ENCODE measurements at regions not wholly inside any gene's neighbourhood (a gene's known extent, or its start where the extent isn't known, plus 50 kb on each side); places are given as distances from the start of the nearest gene placed in this dataset.

DNA sequence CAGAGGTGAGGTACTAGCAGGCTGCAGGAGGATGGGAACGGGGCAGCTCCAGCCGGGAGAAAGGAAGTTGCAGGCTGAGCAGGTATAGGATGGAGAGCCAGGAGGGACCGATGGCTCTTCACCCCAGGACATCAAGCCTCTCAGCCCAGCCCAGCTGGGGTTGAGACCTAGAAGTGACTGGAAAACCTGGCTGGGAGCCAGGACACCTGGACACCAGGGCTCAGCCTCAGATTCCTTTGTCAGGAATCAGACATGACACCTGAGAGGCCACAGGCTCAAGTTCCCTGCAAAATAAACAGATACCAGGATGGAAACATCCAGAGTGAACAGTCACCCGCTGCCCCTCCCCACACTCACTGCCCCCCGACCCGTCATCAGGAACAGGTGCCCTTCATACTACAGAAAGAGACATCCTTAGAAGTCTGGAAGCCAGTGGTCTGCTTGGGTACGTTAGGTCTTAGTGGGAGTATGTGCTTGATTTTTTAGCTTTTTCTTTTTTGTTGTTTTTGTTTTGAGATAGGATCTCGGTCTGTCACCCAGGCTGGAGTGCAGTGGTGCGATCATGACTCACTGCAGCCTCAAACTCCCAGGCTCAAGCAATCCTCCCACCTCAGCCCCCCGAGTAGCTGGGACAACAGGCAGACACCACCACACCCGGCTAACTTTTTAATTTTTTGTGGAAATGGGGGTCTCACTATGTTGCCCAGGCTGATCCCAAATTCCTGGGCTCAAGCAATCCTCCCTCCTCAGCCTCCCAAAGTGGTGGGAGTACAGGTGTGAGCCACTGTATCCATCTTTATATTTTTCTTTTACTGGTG is 74.5 kb upstream of the CALM2 start:
- H3K4me1 ChIP-seq (ENCODE audit: insufficient read depth, low read length, severe bottlenecking) = no peaks in the 10 kb centered on the region
- no peaks in the 10 kb centered on the region for H3K79me2 ChIP-seq (ENCODE audit: insufficient read depth, low read length)
- no peak overlapping the region for H2AFZ ChIP-seq (ENCODE audit: low read length)
- no peaks in the 10 kb centered on the region for H3K9me2 ChIP-seq (ENCODE audit: low read depth, low read length)
- H3K27me3 ChIP-seq (ENCODE audit: insufficient read depth, low read length) = no peaks in the 10 kb centered on the region; the same call in 1 of the 2 replicates
- no peak overlapping the region for H3K4me2 ChIP-seq (ENCODE audit: low read length)
- no peak for TF ChIP-seq EZH2 (IDR thresholded peaks at IDR 0.05; ENCODE audit: borderline replicate concordance, low read length)
- TF ChIP-seq, protein P1, sequence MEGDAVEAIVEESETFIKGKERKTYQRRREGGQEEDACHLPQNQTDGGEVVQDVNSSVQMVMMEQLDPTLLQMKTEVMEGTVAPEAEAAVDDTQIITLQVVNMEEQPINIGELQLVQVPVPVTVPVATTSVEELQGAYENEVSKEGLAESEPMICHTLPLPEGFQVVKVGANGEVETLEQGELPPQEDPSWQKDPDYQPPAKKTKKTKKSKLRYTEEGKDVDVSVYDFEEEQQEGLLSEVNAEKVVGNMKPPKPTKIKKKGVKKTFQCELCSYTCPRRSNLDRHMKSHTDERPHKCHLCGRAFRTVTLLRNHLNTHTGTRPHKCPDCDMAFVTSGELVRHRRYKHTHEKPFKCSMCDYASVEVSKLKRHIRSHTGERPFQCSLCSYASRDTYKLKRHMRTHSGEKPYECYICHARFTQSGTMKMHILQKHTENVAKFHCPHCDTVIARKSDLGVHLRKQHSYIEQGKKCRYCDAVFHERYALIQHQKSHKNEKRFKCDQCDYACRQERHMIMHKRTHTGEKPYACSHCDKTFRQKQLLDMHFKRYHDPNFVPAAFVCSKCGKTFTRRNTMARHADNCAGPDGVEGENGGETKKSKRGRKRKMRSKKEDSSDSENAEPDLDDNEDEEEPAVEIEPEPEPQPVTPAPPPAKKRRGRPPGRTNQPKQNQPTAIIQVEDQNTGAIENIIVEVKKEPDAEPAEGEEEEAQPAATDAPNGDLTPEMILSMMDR (IDR thresholded peaks at IDR 0.05; ENCODE audit: low read length) = no peak
- H3K9ac ChIP-seq (ENCODE audit: low read length) = no peak overlapping the region
- H4K20me1 ChIP-seq (ENCODE audit: insufficient read depth, low read length) = no peaks in the 10 kb centered on the region
- H3F3A ChIP-seq (ENCODE audit: insufficient read depth, low read length) = no peaks in the 10 kb centered on the region
- no peak overlapping the region for H3K27ac ChIP-seq (ENCODE audit: low read depth, low read length, poor library complexity, severe bottlenecking)
- H3K36me3 ChIP-seq (ENCODE audit: insufficient read depth, low read length) = no peaks in the 10 kb centered on the region
- H3K9me3 ChIP-seq (ENCODE audit: low read length) = no peaks in the 10 kb centered on the region
- no peak overlapping the region for H3K4me3 ChIP-seq (ENCODE audit: low read depth, low read length, poor library complexity, severe bottlenecking)

DNA sequence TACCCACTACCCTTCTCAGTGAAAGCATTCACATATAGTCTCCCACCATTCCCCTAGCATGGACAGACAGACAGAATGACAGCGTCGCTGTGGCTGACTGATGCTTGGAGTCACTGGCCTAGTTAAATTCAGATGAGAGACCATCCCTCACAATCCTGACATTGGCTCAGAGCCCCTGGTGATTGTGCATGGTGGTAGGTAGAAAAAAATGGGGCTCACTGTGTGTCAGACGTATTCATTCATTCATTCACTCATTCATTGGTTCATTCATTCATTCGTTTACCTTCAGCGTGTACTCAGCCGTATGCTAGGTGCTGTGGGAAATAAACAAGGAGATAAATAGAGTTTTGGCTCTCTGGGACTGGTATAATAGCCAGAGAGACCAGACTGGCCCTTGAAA is 73.6 kb upstream of the CALM2 start:
- no peak for TF ChIP-seq EZH2 (IDR thresholded peaks at IDR 0.05; ENCODE audit: borderline replicate concordance, low read length)
- TF ChIP-seq, protein P1 (IDR thresholded peaks at IDR 0.05; ENCODE audit: low read length) = no peak
- no peaks in the 10 kb centered on the region for H3K4me1 ChIP-seq (ENCODE audit: insufficient read depth, low read length, severe bottlenecking)
- H3K79me2 ChIP-seq (ENCODE audit: insufficient read depth, low read length) = no peaks in the 10 kb centered on the region
- no peaks in the 10 kb centered on the region for H3F3A ChIP-seq (ENCODE audit: insufficient read depth, low read length)
- no peak overlapping the region for H2AFZ ChIP-seq (ENCODE audit: low read length)
- H3K4me2 ChIP-seq (ENCODE audit: low read length) = no peak overlapping the region
- no peaks in the 10 kb centered on the region for H4K20me1 ChIP-seq (ENCODE audit: insufficient read depth, low read length)
- no peaks in the 10 kb centered on the region for H3K9me2 ChIP-seq (ENCODE audit: low read depth, low read length)
- H3K4me3 ChIP-seq (ENCODE audit: low read depth, low read length, poor library complexity, severe bottlenecking) = no peak overlapping the region
- peaks cover 4% of the 10 kb centered on the region; the same call in 1 of the 2 replicates for H3K27me3 ChIP-seq (ENCODE audit: insufficient read depth, low read length)
- no peaks in the 10 kb centered on the region for H3K9me3 ChIP-seq (ENCODE audit: low read length)
- H3K36me3 ChIP-seq (ENCODE audit: insufficient read depth, low read length) = no peaks in the 10 kb centered on the region
- H3K9ac ChIP-seq (ENCODE audit: low read length) = no peak overlapping the region
- H3K27ac ChIP-seq (ENCODE audit: low read depth, low read length, poor library complexity, severe bottlenecking) = no peak overlapping the region

DNA sequence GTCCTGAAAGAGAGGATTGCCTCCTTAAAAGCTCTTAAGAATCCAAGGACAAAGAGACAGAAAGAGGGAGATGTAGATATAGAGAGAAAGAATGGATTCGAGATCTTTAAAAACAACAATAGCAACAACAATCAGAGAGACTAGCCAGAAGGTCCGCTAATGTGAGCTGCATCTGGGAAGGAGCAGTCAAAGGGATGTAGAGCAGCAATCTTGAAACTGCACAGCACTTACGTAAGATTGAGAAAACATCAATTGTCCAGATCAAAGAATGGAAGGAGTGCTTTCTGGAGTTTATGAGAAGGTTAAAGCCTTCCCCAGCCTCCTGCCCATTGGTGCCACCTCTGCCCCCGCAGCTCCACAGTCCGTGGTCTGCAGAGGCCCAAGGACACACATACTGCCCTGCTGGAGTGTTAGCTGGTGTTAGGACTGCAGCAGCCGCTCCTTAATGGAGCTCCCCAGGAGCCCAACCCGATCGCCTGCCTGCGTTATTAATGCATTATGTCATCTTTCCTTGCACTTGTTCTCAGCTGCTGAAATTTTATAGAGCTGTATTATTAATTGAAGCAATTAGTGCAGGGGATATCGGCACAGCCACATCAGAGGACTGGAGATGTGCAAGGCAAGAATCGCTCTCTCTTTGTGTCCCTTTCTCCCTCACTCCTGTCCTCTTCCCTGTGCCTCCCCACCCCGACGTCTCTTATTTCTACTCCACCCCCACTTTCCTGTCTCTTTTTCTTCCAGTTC is 73.0 kb upstream of the CALM2 start:
- H3K4me2 ChIP-seq (ENCODE audit: low read length) = no peak overlapping the region
- H3F3A ChIP-seq (ENCODE audit: insufficient read depth, low read length) = no peaks in the 10 kb centered on the region
- H3K9ac ChIP-seq (ENCODE audit: low read length) = no peak overlapping the region
- no peak overlapping the region for H3K27ac ChIP-seq (ENCODE audit: low read depth, low read length, poor library complexity, severe bottlenecking)
- no peak overlapping the region for H3K4me3 ChIP-seq (ENCODE audit: low read depth, low read length, poor library complexity, severe bottlenecking)
- no peaks in the 10 kb centered on the region for H3K9me3 ChIP-seq (ENCODE audit: low read length)
- H3K4me1 ChIP-seq (ENCODE audit: insufficient read depth, low read length, severe bottlenecking) = no peaks in the 10 kb centered on the region
- no peaks in the 10 kb centered on the region for H3K36me3 ChIP-seq (ENCODE audit: insufficient read depth, low read length)
- no peak overlapping the region for H2AFZ ChIP-seq (ENCODE audit: low read length)
- peaks cover 5% of the 10 kb centered on the region; the same call in 1 of the 2 replicates for H3K27me3 ChIP-seq (ENCODE audit: insufficient read depth, low read length)
- H3K9me2 ChIP-seq (ENCODE audit: low read depth, low read length) = no peaks in the 10 kb centered on the region
- H3K79me2 ChIP-seq (ENCODE audit: insufficient read depth, low read length) = no peaks in the 10 kb centered on the region
- TF ChIP-seq, protein P1 (IDR thresholded peaks at IDR 0.05; ENCODE audit: low read length) = no peak
- no peak for TF ChIP-seq EZH2 (IDR thresholded peaks at IDR 0.05; ENCODE audit: borderline replicate concordance, low read length)
- no peaks in the 10 kb centered on the region for H4K20me1 ChIP-seq (ENCODE audit: insufficient read depth, low read length)
